ENCODE measurements at regions not wholly inside any gene's neighbourhood (a gene's known extent, or its start where the extent isn't known, plus 50 kb on each side); places are given as distances from the start of the nearest gene placed in this dataset.
A peak's percentile ranks its signal among the peaks of the same experiment; 100 is the strongest.
"Not testable (repeated sequence)": the region's sequence is repeated elsewhere in the genome, so short reads cannot be mapped to it uniquely, and the experiment has no call there.

DNA sequence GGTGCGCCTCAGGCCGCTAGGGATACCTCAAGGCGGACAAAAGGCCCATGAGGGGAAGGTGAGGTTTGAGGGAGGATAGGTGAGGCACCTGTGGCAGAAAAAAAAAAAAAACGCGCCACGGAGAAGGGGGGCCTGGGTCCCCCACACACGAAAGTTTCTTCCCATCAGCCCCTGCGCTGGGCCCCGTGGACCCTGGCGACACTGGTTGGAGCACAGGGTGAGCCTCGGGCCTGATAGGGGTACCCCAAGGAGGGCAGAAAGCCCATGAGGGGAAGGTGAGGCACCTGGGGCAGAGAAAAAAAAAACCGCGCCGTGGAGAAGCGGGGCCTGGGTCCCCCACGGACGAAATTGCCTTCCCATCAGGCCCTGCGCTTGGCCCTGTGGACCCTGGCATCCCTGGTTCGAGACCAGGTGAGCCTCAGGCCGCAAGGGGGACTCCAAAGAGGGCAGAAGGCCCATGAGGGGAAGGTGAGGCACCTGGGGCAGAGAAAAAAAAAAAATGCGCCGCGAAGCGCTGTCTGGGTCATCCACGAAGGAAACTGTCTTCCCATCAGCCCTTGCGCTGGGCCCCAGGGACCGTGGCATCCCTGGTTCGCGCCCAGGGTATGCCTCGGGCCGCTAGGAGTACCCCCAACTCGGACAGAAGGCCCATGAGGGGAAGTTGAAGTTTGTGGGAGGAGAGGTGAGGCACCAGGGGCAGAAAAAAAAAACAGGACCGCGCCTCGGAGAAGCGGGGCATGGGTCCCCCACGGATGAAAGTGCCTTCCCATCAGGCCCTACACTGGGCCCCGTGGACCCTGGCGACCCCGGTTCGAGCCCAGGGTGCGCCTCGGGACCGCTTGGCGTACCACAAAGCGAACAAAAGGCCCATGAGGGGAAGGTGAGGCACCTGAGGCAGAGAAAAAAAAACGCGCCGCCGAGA lies 226.2 kb downstream of the CCDC74A start:
- DNase-seq: no peak

DNA sequence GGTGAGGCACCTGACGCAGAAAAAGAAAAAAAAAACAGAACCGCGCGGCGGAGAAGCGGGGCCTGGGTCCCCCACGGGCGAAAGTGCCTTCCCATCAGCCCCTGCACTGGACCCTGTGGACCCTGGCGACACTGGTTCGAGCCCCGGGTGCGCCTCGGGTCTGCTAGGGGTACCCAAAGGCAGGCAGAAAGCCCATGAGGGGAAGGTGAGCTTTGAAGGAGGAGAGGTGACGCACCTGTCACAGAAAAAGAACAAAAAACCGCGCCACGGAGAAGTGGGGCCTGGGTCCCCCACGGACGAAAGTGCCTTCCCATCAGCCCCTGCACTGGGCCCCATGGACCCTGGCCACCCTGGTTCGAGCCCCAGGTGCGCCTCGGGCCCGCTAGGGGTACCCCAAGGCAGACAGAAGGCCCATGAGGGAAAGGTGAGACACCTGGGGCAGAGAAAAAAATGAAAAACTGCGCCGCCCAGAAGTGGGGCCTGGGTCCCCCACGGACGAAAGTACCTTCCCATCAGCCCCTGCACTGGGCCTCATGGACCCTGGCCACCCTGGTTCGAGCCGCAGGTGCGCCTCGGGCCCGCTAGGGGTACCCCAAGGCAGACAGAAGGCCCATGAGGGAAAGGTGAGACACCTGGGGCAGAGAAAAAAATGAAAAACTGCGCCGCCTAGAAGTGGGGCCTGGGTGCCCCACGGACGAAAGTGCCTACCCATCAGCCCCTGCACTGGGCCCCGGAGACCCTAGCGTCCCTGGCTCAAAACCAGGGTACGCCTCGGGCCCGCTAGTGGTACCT lies 227.4 kb downstream of the CCDC74A start:
- no peak for DNase-seq

DNA sequence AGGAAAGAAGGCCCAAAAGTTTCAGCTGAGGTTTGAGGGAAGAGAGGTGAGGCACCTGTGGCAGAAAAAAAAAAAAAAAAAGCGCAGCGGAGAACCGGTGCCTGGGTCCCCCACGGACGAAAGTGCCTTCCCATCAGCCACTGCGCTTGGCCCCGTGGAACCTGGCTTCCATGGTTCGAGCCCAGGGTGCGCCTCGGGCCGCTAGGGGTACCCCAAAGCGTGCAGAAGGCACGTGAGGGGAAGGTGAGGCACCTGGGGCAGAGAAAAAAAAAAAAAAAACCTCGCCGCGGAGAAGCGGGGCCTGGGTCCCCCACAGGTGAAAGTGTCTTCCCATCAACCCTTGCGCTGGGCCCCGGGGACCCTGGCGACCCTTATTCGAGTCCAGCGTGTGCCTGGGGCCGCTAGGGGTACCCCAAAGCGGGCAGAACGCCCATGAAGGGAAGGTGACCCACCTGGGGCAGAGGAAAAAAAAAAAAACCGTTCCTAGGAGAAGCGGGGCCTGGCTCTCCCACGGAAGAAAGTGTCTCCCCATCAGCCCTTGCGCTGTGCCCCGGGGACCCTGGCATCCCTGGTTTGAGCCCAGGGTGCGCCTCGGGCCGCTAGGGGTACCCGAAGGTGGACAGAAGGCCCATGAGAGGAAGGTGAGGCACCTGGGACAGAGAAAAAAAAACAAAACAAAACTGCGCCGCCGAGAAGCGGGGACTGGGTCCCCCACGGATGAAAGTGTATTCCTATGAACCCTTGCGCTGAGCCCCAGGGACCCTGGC lies 228.6 kb downstream of the CCDC74A start:
- DNase-seq: no peak

DNA sequence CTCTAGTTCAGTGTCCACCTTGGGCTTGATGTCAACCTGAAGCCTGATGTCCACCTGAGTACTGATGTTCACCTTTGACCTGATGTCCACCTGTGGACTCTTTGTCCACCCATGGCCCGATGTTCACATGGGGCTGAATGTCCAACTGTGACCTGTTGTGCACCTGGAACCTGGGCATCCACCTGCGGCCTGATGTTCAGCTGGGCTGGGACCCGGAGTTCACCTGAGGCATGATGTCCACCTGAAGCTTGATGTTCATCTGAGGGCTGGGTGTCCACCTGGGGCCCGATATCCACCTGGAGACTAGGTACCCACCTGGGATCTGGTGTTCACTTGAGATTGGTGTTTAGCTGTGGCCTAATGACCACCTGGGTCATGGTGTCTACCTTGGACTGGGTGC lies 231.3 kb downstream of the CCDC74A start:
- not testable (repeated sequence) for DNase-seq

DNA sequence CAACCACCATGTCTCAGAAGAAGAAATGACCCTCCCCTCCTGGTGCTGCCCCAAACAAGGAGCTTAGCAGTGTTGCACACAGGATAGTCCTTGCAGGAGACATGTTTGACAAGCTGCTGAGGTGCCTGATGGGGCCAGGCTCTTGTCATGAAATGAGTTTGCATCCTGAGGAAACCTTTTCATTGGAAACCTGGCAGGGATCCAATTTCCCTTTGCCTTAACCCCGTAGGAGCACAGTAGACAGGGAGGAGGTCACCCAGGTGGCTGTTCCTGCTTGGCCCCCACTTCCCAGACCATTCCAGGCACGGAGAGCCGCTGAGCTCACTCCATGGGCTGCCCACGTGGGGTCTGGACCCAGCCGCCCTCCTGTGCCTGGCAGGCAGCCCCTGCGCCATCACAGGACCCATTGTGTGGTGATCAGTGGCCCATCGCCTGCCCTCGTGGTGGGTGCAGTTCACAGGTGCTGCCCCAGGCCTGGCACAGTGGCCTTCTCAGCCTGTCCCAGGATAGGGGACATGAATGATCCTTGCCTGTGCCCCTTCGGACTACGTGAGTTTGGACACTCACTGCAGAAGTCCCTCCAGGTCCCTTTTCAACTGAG lies 247.4 kb downstream of the CCDC74A start:
- DNase-seq: not testable (repeated sequence)

- not testable (repeated sequence) for DNase-seq
Measured at GRCh38 chr2:131775903-131776506, 248.3 kb downstream of the CCDC74A start.

GRCh38 chr2:131780446-131780845 lies 252.8 kb downstream of the CCDC74A start:
- DNase-seq: not testable (repeated sequence)

DNA sequence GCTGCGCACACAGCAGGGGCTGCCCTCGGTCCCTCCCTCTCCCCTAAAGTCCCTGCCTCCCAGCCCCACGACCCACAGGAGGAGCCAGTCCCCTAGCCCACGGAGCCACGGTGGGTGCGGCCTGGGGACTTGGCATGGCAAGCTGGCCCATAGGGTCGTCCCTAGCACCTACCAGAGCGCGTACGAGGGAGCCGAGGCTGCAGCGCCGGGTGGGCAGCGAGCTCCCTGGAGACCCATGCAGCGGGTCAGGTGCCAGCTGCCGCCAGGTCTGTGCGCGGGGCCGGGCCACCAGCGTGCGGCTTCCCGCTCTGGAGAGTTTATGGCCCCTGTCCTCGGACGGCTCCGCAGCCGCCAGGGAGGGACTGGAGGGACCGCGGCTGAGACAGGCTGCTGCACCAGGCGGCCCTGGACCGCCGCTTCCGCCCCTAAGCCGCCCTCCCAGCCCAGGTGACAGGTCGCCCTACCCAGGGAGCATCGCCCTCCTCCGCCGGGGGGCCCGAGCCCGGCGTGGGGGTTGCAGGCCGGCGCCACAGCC lies 273.6 kb downstream of the CCDC74A start:
- DNase-seq: no peak

DNA sequence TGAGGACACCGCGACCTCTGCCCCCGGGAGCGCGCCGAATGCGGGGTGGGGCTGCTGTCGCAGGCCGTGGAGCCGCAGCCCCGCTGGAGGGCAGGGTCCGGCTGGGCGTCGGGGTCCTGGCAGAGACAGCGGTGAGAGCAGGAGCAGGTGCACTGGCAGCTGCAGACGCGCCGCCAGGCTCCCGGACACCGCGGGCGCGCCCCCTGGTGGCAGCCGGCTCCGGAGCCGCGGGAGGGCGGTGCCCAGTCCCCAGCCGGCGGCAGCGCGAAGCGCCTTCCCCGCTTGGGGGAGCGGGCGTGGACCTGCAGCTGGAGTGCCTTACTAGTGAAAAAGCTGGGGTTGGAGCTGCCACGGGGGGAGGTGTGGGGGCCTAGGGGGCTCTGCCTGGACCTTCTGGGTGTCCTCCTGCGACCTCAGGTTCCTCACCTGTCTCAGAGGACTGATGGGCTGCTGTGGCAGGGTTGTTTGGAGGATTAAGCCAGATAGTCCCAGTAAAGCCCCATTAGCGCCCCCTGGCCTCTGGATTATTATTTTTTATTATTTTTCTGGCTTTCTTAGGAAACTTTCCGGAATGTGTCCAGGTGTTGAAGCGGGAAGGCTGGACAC lies 274.2 kb downstream of the CCDC74A start:
- peak; percentile 4 for DNase-seq

GRCh38 chr2:131802351-131802836 lies 274.7 kb downstream of the CCDC74A start:
- peak; percentile 12 for DNase-seq

- DNase-seq: not testable (repeated sequence)
Measured at GRCh38 chr2:131803237-131803636, 275.5 kb downstream of the CCDC74A start.

GRCh38 chr2:131812605-131813004 lies 284.9 kb downstream of the CCDC74A start:
- not testable (repeated sequence) for DNase-seq

- DNase-seq: not testable (repeated sequence)
Measured at GRCh38 chr2:131813378-131813777, 285.7 kb downstream of the CCDC74A start.

DNA sequence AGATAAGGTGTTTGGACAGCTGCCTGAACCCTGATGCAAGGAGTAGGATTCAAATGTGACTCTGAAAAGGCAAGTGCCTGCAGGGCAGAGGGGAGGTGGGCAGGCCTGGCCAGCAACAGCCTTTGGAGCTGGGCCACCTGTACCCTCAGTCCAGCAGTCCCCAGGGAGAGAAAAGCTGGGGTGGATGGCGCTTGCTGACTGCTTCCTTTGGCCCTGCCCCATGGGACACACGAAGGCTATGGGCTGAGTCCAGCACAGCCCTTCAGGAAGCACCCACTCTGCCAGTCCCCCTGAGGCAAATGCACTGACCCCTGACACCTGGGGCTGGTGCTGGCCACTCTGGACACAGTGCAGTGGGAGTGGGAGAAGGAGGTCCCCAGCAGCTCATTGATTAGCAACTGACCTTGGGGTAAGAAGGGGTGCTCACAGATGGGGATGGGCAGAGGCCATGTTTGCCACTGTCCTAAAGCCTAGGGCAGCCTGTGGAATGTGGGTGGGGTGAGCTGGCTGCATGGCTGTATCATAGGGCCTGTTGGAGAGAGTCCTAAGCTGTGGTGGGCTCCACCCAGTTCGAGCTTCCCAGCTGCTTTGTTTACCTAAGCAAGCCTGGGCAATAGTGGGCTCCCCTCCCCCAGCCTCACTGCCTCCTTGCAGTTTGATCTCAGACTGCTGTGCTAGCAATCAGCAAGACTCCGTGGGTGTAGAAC lies 290.7 kb downstream of the CCDC74A start:
- not testable (repeated sequence) for DNase-seq

DNA sequence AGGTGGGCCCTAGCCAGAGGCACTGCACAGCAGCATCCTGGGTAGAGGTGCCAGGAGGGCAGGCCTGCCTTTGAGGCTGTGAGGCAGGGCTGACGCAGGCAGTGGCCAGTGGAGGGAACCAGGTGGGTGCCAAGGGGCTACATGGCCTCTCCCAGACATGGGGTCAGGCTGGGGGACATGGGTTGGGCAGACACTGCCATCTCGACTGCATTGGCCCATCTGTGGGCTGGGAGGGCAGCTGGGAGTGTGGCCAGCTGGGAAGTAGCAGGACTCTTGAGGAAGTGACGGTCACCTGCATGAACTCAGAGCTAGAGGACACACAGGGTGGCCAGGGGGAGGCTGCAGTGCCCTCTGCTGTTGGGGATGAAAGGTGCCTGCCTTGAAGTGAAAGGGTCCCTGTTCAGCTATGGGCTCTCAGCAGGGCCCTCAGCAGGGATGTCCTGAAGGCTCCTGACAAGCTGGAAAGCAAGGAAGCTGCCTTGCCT lies 294.6 kb downstream of the CCDC74A start:
- DNase-seq: not testable (repeated sequence)

- DNase-seq: not testable (repeated sequence)
Measured at GRCh38 chr2:131823058-131823457, 295.4 kb downstream of the CCDC74A start.

DNA sequence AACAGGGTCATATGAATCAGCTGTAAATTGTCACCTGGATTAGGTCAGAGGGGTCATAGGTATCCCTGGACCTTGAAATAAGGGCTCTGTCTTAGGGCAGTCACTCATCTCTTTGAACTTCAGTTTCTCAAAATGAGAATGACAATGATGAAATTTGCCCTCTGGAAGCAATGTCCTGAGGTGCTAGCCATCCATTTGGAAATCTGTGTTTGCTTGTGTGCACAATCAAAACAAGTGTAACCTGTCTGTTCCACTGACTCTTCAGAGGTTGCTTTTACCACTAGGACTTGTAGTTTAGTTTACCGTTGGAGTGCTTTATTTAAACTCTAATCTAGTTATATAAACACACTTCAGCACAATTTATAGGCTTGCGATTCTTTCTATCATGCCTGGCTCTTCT lies 297.3 kb downstream of the CCDC74A start:
- DNase-seq: not testable (repeated sequence)

- DNase-seq: no peak
Measured at GRCh38 chr2:131827481-131828163, 299.9 kb downstream of the CCDC74A start.

DNA sequence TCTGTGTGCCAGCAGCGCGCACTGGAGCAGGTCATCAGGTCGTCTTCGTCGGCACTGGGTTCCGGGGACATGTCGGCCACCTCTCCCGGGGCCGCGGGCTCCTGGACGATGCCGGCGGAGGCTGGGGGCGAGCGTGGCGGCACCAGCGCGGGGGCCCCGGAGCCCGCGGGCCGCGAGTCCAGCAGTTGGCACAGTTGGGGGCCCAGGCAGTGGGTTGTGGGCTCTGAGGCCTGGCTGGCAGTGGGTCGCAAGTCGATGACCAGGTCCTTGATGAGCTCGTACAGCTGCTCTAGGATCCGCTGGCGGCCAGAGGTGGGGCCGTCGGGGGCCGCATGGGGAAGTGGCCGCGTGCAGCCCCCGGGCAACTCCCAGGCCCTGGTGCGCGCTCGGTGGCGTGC lies 300.5 kb downstream of the CCDC74A start:
- no peak for DNase-seq

Measured in NCI-H1048 (cell line).